ENCODE measurements at regions not wholly inside any gene's neighbourhood (a gene's known extent, or its start where the extent isn't known, plus 50 kb on each side); places are given as distances from the start of the nearest gene placed in this dataset.

GRCh38 chr2:12044857-12045256 lies 298.4 kb downstream of the LPIN1 start:
- H3K4me1 Mint-ChIP-seq = no peaks in the 10 kb centered on the region
- Histone ChIP-seq H3K9me3 (ENCODE audit: control insufficient read depth, low read length) (no peaks in the 10 kb centered on the region), H3K27me3 (ENCODE audit: control insufficient read depth, insufficient read depth, low read length, poor library complexity, severe bottlenecking) (no peaks in the 10 kb centered on the region), H3K27ac (ENCODE audit: low read depth, low read length) (no peak overlapping the region), H3K4me1 (ENCODE audit: control insufficient read depth, insufficient read depth, low read length) (no peaks in the 10 kb centered on the region), H3K4me3 (ENCODE audit: low read length) (no peak overlapping the region), H3K9ac (ENCODE audit: extremely low read depth, low read length, poor library complexity, severe bottlenecking) (no peak overlapping the region), H3K36me3 (ENCODE audit: control insufficient read depth, insufficient read depth, low read length) (no peaks in the 10 kb centered on the region)
- DNase-seq = no peak
- TF ChIP-seq CTCF (conservative IDR thresholded peaks at IDR 0.05) = no peak
- no peaks in the 10 kb centered on the region for H3K9me3 Mint-ChIP-seq
- 95 to 99% methylated on average over 8 of the region's 8 CpGs for WGBS, 2 experiments (ENCODE audit: insufficient coverage in 1 of 2, insufficient read length in 1 of 2)
- no peak overlapping the region for H3K27ac Mint-ChIP-seq
- H3K27me3 Mint-ChIP-seq (ENCODE audit: insufficient read depth) = peaks cover 1% of the 10 kb centered on the region
- H3K4me3 Mint-ChIP-seq = no peak overlapping the region
- no peaks in the 10 kb centered on the region for H3K36me3 Mint-ChIP-seq (ENCODE audit: low read depth)

GRCh38 chr2:12045864-12046291 lies 299.4 kb downstream of the LPIN1 start:
- no peak overlapping the region for H3K9ac ChIP-seq (ENCODE audit: extremely low read depth, low read length, poor library complexity, severe bottlenecking)
- H3K27me3 ChIP-seq (ENCODE audit: control insufficient read depth, insufficient read depth, low read length, poor library complexity, severe bottlenecking) = no peaks in the 10 kb centered on the region
- H3K4me1 Mint-ChIP-seq = peaks cover 3% of the 10 kb centered on the region
- DNase-seq = no peak
- H3K4me1 ChIP-seq (ENCODE audit: control insufficient read depth, insufficient read depth, low read length) = no peaks in the 10 kb centered on the region
- H3K36me3 ChIP-seq (ENCODE audit: control insufficient read depth, insufficient read depth, low read length) = no peaks in the 10 kb centered on the region
- no peak for TF ChIP-seq CTCF (conservative IDR thresholded peaks at IDR 0.05)
- 84 to 86% methylated on average over 7 to 9 of the region's 9 CpGs for WGBS, 2 experiments (ENCODE audit: insufficient coverage in 1 of 2, insufficient read length in 1 of 2)
- H3K4me3 ChIP-seq (ENCODE audit: low read length) = no peak overlapping the region
- H3K4me3 Mint-ChIP-seq = no peak overlapping the region
- H3K27me3 Mint-ChIP-seq (ENCODE audit: insufficient read depth) = peaks cover 1% of the 10 kb centered on the region
- H3K27ac ChIP-seq (ENCODE audit: low read depth, low read length) = no peak overlapping the region
- no peaks in the 10 kb centered on the region for H3K9me3 ChIP-seq (ENCODE audit: control insufficient read depth, low read length)
- no peak overlapping the region for H3K27ac Mint-ChIP-seq
- no peaks in the 10 kb centered on the region for H3K9me3 Mint-ChIP-seq
- no peaks in the 10 kb centered on the region for H3K36me3 Mint-ChIP-seq (ENCODE audit: low read depth)

DNA sequence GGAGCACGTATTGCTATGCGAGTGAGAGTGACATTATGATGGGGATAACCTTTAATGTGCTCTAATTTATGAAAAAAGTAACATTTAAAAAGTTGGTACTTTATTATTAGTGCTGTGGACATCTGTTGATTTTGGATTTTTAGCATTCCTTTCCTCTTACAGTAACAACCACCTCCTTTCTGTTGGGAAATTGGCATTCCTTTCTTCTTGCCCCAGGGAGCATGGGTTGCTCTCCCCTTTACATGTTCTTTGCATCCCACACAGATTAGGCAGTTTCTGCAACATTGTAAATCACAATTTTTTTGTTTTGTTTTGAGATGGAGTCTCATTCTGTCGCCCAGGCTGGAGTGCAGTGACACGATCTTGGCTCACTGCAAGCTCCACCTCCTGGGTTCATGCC lies 300.2 kb downstream of the LPIN1 start:
- H3K9me3 Mint-ChIP-seq = no peaks in the 10 kb centered on the region
- H3K9ac ChIP-seq (ENCODE audit: extremely low read depth, low read length, poor library complexity, severe bottlenecking) = no peak overlapping the region
- DNase-seq = no peak
- no peaks in the 10 kb centered on the region for H3K36me3 Mint-ChIP-seq (ENCODE audit: low read depth)
- no peaks in the 10 kb centered on the region for H3K36me3 ChIP-seq (ENCODE audit: control insufficient read depth, insufficient read depth, low read length)
- H3K9me3 ChIP-seq (ENCODE audit: control insufficient read depth, low read length) = no peaks in the 10 kb centered on the region
- 89 to 94% methylated on average over 2 to 4 of the region's 4 CpGs for WGBS, 2 experiments (ENCODE audit: insufficient coverage in 1 of 2, insufficient read length in 1 of 2)
- H3K27me3 Mint-ChIP-seq (ENCODE audit: insufficient read depth) = peaks cover 1% of the 10 kb centered on the region
- H3K4me3 ChIP-seq (ENCODE audit: low read length) = no peak overlapping the region
- peaks cover 3% of the 10 kb centered on the region for H3K4me1 Mint-ChIP-seq
- no peak overlapping the region for H3K4me3 Mint-ChIP-seq
- no peak overlapping the region for H3K27ac Mint-ChIP-seq
- no peaks in the 10 kb centered on the region for H3K27me3 ChIP-seq (ENCODE audit: control insufficient read depth, insufficient read depth, low read length, poor library complexity, severe bottlenecking)
- no peaks in the 10 kb centered on the region for H3K4me1 ChIP-seq (ENCODE audit: control insufficient read depth, insufficient read depth, low read length)
- no peak overlapping the region for H3K27ac ChIP-seq (ENCODE audit: low read depth, low read length)
- TF ChIP-seq CTCF (conservative IDR thresholded peaks at IDR 0.05) = no peak

Data from endodermal cell (in vitro differentiated cells).